Thoracic aorta (tissue), 2 donors: ENCODE measurements at regions not wholly inside any gene's neighbourhood (a gene's known extent, or its start where the extent isn't known, plus 50 kb on each side); places are given as distances from the start of the nearest gene placed in this dataset.

Experiments used
- ATAC-seq: fragments of 150-250 bp; one replicate; pipeline ENCODE4 v1.8.0; 2017; ENCODE audit warnings: low read depth; ENCODE audit not compliant: insufficient number of reproducible peaks, low FRiP score
- DNase-seq: peaks from one replicate; pipeline ENCODE4 v3.0.0-alpha.2; 2020; ENCODE audit warnings: low spot score
- H3K27ac ChIP-seq, 2 donors: fragments of 200-600 bp; sonication (generic); 1 replicate in 1 of 2; 2 replicates in 1 of 2; pipeline ENCODE4 v1.5.1; 2016; ENCODE audit warnings: mild to moderate bottlenecking in 2 of 2, moderate library complexity in 2 of 2
- H3K27me3 ChIP-seq: fragments of 200-600 bp; sonication (generic); replicated peaks from 2 replicates; pipeline ENCODE4 v1.6.0; 2016; ENCODE audit warnings: mild to moderate bottlenecking; ENCODE audit not compliant: insufficient read depth
- H3K36me3 ChIP-seq: fragments of 200-600 bp; sonication (generic); one replicate; pipeline ENCODE4 v1.5.1; 2016
- H3K4me1 ChIP-seq, 2 donors: fragments of 200-600 bp; sonication (generic); 1 replicate in 1 of 2; 2 replicates in 1 of 2; pipeline versions ENCODE4 v1.5.1 to v1.6.0; 2016; ENCODE audit warnings: low read depth in 2 of 2, mild to moderate bottlenecking in 1 of 2; ENCODE audit not compliant: control insufficient read depth in 1 of 2
- H3K4me3 ChIP-seq: fragments of 200-600 bp; sonication (generic); 2 replicates; pipeline ENCODE4 v1.5.1; 2016; ENCODE audit warnings: mild to moderate bottlenecking
- H3K9me3 ChIP-seq: fragments of 200-600 bp; sonication (generic); 2 replicates; pipeline ENCODE4 v1.5.1; 2016
- CTCF ChIP-seq: fragments of 200-600 bp; sonication (generic); IDR thresholded peaks from one replicate; pipeline ENCODE4 v1.5.1; 2019; ENCODE audit warnings: antibody characterized with exemption

- DNase-seq (no peak), ATAC-seq (no peak)
- no peaks in the 10 kb centered on the region for H3K9me3 ChIP-seq
- no peak overlapping the region for H3K4me3 ChIP-seq
- H3K27ac ChIP-seq, result no peak overlapping the region
- TF ChIP-seq CTCF, result no peak
- no peaks in the 10 kb centered on the region for H3K36me3 ChIP-seq
- H3K27me3 ChIP-seq, result no peaks in the 10 kb centered on the region
- H3K4me1 ChIP-seq, result no peaks in the 10 kb centered on the region
Observed at GRCh38 chr4:136687118-136687517, 845.2 kb downstream of the PCDH18 start.

GRCh38 chr4:136680761-136681160, 851.5 kb downstream of the PCDH18 start:
- Histone ChIP-seq H3K36me3 (no peaks in the 10 kb centered on the region), H3K27me3 (no peaks in the 10 kb centered on the region), H3K4me1 (no peaks in the 10 kb centered on the region), H3K4me3 (no peak overlapping the region), H3K27ac (no peak overlapping the region), H3K9me3 (no peaks in the 10 kb centered on the region)
- TF ChIP-seq CTCF, result no peak
- DNase-seq (no peak), ATAC-seq (no peak)

GRCh38 chr4:136680271-136680670, 852.0 kb downstream of the PCDH18 start:
- no peak overlapping the region for H3K27ac ChIP-seq
- H3K27me3 ChIP-seq, result no peaks in the 10 kb centered on the region
- no peak overlapping the region for H3K4me3 ChIP-seq
- DNase-seq, result no peak
- TF ChIP-seq CTCF, result no peak
- ATAC-seq, result no peak
- H3K4me1 ChIP-seq, result no peaks in the 10 kb centered on the region
- H3K36me3 ChIP-seq, result no peaks in the 10 kb centered on the region
- no peaks in the 10 kb centered on the region for H3K9me3 ChIP-seq

- DNase-seq, result no peak
- Histone ChIP-seq H3K27ac (no peak overlapping the region), H3K4me3 (no peak overlapping the region)
Observed at GRCh38 chr4:136670265-136670664, 862.0 kb downstream of the PCDH18 start.

GRCh38 chr4:136664988-136665387, 867.3 kb downstream of the PCDH18 start:
- Histone ChIP-seq H3K36me3 (no peaks in the 10 kb centered on the region), H3K27ac (no peak overlapping the region), H3K4me3 (no peak overlapping the region), H3K27me3 (no peaks in the 10 kb centered on the region), H3K4me1 (no peaks in the 10 kb centered on the region), H3K9me3 (peaks cover 2% of the 10 kb centered on the region)
- no peak for DNase-seq
- ATAC-seq, result no peak
- TF ChIP-seq CTCF, result no peak

More at GRCh38 chr4:136670265-136670664, 862.0 kb downstream of the PCDH18 start:
- ATAC-seq, result no peak
- no peaks in the 10 kb centered on the region for H3K9me3 ChIP-seq
- TF ChIP-seq CTCF, result no peak
- H3K36me3 ChIP-seq, result no peaks in the 10 kb centered on the region
- H3K4me1 ChIP-seq, result no peaks in the 10 kb centered on the region
- H3K27me3 ChIP-seq, result no peaks in the 10 kb centered on the region
